GM12873 (cell line): ENCODE measurements at regions not wholly inside any gene's neighbourhood (a gene's known extent, or its start where the extent isn't known, plus 50 kb on each side); places are given as distances from the start of the nearest gene placed in this dataset.

ENCODE experiments used
- CTCF ChIP-seq: IDR thresholded peaks from 2 replicates; pipeline ENCODE4 v1.5.1; 2012; ENCODE audit warnings: low read depth, mild to moderate bottlenecking, moderate library complexity, low read length, control low read depth; ENCODE audit not compliant: insufficient read depth; ENCODE audit errors: missing control alignments

GRCh38 chr13:62337109-62337880 is 921.6 kb upstream of the PCDH20 start:
- no peak for TF ChIP-seq CTCF

GRCh38 chr13:62336507-62336906 is 920.9 kb upstream of the PCDH20 start:
- no peak for TF ChIP-seq CTCF

GRCh38 chr13:62333466-62333865 is 917.8 kb upstream of the PCDH20 start:
- TF ChIP-seq CTCF = no peak

GRCh38 chr13:62331384-62331783 is 915.7 kb upstream of the PCDH20 start:
- no peak for TF ChIP-seq CTCF

GRCh38 chr13:62327367-62327766 is 911.7 kb upstream of the PCDH20 start:
- TF ChIP-seq CTCF = no peak

- no peak for TF ChIP-seq CTCF
Observed at GRCh38 chr13:62324842-62325241, 909.2 kb upstream of the PCDH20 start.

GRCh38 chr13:62321895-62322294 is 906.2 kb upstream of the PCDH20 start:
- TF ChIP-seq CTCF = no peak
